HG02588 (cell line): ENCODE measurements at regions not wholly inside any gene's neighbourhood (a gene's known extent, or its start where the extent isn't known, plus 50 kb on each side); places are given as distances from the start of the nearest gene placed in this dataset.

ENCODE experiments used
- ATAC-seq: cut with Tn5 transposase; IDR thresholded peaks from one replicate; pipeline ENCODE4 v1.9.1; 2021; ENCODE audit warnings: mild to moderate bottlenecking, moderate library complexity; ENCODE audit not compliant: unreplicated experiment

DNA sequence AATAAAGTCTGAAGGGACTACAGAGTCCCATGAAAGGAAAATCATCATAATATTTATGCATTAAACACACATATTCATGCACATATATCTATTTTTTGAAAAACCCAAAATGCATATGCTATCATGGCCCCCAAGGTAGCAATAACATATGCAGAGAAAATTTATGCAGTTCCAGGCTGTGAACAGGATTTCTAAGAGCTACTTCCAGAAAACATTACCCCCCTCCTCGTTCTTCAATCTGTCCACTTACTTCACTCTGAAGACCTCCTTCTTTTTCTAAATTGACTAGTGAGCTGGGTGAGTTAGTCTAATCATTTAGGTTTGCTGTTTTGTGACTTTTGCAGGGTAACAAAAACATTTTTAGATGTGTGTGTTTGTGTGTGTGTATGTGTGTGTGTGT lies 376.4 kb upstream of the ZEB2 start:
- ATAC-seq: no peak

DNA sequence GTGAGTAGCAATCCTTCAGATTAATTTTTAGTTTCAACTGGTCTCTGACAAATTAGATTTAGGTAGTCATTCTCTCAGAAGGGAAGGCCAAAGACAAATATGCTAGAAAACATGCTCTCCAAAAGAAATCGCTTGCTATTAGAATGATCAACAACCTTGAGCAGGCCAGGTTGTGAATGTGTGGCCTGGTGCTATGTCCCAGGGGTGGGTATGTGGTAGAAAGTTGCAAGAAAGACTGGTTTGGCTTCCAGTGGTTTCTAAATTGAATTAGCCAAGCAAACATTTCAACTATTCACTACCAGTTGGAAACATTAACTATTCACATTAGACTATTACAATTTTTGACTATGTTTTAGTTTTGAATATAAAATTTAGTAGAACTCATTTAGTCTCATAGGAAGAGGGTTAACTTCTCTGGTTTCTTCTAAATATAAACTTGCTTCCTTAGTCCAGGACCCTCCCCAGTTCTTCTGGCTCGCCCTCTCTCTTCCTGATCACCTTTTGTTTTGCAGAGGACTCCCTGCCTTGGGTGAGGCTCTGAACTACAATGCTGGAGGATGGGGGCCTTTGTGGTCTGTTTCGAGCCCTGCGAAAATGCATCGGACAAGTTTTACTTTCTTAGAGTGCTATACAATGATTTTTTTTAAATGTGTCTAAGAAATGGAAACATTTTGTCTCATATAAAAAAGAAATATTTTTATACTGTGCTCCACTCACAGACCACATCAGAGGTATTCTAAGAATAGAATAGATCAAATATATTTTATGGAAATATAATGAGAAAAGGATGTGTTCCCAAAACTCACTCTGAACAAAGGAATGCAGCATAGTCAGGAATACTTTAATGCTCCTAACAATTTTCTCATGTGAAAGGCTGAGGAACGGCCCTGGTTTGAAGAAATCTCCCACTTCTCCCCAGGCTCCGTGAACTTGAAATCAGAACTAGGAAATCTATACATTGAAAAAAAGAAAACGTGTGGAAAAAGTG lies 375.0 kb upstream of the ZEB2 start:
- no peak for ATAC-seq

- no peak for ATAC-seq
These were observed 373.5 kb upstream of the ZEB2 start for GRCh38 chr2:144893464-144893863.

- ATAC-seq: no peak
These were observed 370.9 kb upstream of the ZEB2 start for GRCh38 chr2:144890828-144891227.

DNA sequence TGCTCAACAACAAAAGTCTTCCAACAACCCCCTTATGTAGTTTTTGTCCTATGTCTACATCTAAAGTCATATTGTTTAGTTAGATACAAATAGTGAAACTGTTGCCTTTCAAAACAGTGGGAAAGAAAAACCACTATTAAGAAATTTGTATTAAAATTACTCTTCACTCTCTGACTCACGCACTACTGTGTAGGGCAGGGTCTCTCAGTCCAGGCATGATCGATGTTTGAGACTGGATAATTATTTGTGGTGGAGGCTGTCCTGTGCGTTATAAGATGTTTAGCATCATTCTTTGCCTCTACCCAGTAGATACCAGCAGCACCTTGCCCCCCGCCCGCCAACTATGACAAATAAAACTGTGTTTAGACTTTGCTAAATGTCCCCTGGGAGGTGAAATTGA lies 369.4 kb upstream of the ZEB2 start:
- ATAC-seq: no peak

GRCh38 chr2:144886862-144887261 lies 366.9 kb upstream of the ZEB2 start:
- no peak for ATAC-seq

DNA sequence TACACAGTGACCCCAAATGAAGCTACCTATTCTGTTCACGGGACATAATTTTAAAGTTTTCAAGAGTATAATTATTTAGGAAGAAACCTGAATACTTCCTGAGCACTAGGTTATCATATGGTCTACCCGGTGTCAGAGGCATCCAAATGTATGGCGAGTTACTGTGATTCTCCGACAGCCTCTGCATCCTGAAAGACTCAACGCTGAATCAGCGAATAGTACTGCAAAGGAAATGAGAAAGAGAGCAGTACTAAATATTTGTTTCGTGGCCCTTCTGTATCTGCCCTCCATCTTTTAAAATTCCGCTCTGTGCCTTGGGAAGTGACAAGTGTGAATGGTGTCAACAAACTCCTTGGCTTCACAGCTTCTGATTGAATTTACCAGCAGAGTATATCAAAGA lies 358.0 kb upstream of the ZEB2 start:
- ATAC-seq: no peak

GRCh38 chr2:144876013-144876412 lies 356.1 kb upstream of the ZEB2 start:
- ATAC-seq: no peak

GRCh38 chr2:144875290-144875969 lies 355.5 kb upstream of the ZEB2 start:
- ATAC-seq: no peak

DNA sequence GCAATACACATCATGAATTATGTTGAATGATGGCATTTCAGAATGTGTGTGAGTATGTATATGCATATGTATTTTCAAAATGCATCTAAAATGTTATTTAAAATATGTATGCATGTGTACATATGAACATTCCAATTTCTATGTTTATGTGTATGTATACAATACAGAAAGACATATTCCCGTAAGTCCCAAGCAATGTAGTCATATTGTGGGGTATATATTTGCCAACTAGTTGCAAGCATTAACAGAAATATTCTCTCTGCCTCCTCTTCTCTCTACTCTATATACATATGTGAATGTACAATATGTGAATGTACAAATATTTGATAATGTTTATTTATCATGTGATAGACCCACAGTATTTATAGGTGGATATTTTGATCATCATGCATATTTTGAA lies 345.8 kb upstream of the ZEB2 start:
- ATAC-seq: no peak

DNA sequence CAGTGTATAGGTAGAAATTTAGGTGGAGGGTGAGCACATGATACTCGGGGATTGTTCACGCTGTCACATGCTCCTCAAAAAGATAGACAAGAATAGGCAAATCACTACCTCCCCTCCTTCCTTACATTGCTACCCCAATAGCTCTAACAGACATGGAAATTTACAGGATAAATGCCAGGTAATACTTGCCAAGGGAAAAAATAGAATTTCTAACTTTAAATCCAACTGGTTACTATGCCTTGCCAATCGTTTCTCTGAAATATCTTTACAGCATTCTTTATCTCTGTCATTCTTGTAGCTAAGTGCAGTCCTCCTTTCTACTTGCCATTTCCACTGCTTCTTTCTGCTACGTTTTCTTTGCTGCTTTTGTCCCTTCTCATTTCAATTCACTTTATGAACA lies 339.8 kb upstream of the ZEB2 start:
- ATAC-seq: no peak

DNA sequence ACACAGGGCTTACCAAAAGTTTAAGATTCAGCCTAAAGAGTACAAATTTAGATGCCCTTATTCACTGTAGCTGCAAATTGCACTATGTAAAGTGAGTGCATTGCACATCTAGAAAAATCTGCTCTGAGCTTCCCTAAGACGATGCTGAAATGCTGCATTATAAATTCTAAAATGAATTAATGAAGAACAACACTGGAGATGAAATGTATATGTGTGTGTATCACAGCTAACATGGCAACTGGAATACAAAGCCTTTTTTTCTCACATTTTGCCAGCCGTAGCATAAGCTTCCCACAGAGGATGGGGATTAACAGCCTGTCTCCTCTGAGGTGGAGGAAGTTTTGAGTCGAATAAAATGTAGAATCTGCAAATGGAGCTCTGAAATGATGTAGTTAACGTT lies 338.3 kb upstream of the ZEB2 start:
- ATAC-seq: no peak

GRCh38 chr2:144854596-144854995 lies 334.7 kb upstream of the ZEB2 start:
- no peak for ATAC-seq

DNA sequence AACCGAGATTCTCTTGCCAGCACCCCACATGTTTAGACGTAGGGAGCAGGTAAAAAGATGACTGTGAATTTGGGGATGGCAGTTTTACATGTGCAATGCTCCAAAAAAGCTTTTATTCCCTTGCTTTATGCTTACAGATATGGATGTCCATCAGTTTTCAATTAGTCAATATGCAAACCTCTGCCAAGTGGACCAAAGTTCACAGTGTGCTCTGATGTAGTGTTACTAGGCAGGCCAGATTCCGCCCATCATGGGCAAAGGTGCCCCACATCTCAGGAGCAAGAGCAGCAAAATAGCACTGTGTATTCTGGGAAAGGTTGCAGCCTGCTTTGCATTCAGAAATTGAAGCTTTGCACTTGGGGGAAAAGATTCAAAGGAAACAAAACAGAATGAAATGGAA lies 329.7 kb upstream of the ZEB2 start:
- no peak for ATAC-seq

- ATAC-seq: no peak
These were observed 328.5 kb upstream of the ZEB2 start for GRCh38 chr2:144848423-144848822.

GRCh38 chr2:144847347-144848080 lies 327.6 kb upstream of the ZEB2 start:
- ATAC-seq: no peak

- ATAC-seq: no peak
These were observed 316.9 kb upstream of the ZEB2 start for GRCh38 chr2:144836635-144837350.

- no peak for ATAC-seq
These were observed 315.9 kb upstream of the ZEB2 start for GRCh38 chr2:144835634-144836350.

DNA sequence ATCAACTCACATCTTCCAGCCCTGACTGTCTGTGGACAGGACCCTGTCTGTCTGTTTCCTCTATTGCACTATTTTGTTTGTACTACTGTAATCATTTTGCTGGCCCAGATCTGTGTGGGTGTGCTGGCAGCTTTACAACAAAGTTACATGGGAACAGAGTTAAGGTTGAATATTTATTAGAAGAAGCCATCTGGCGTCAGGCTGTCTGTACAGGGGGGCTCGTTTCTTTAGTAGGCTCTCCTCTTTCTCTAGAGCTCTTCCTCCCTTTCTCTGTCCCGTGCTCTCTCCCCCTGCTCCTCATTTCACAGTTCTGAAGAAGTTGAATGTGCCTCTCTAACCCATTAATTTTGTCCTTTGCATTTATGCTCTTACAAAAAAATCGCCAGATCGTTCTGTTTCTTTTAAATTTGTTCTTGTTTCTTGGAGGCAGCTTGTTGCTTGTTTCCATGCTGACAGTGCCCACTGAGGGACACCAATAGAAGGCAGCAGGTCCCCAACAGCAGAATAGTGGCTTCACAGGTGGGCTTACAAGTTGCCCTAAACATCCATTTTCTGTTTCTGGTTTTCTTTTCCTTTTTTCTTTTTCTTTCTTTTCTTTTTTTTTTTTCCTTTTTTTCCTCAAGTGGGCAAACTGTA lies 315.2 kb upstream of the ZEB2 start:
- ATAC-seq: no peak

DNA sequence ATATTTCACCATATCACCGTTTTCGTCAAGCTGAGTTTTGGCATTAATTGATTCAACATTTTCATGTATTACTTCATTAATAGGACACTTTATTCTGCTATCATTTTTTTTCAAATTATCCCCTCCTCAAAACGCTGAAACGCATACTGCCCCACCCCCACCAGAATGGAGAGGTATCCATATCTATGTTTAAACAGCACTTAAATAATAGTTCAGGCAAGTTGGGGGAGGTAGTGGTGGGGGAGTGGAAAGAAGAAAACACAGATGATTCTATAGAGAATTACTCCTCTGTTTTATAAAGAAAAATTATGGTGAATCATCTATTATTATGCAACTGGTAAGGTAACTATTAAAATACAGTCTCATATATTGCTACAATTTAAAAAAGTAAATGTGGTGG lies 314.4 kb upstream of the ZEB2 start:
- ATAC-seq: no peak
